H1 (cell line): ENCODE measurements at regions not wholly inside any gene's neighbourhood (a gene's known extent, or its start where the extent isn't known, plus 50 kb on each side); places are given as distances from the start of the nearest gene placed in this dataset.

ENCODE experiments used
- CTCF ChIA-PET: fragments of 300-600 bp; sonication (Branson Sonifier 250); formaldehyde crosslinking; loops from one replicate; lab custom pipeline; 2021; ENCODE audit not compliant: partially characterized antibody; lab: Charles Lee
- POLR2A ChIA-PET: fragments of 300-600 bp; sonication (Branson Sonifier 250); formaldehyde crosslinking; loops from one replicate; lab custom pipeline; 2021; ENCODE audit warnings: inconsistent platforms; ENCODE audit not compliant: partially characterized antibody; lab: Charles Lee
- DNase-seq, 2 experiments: peaks; one replicate each; pipeline versions ENCODE4 v3.0.0 to v3.0.0-alpha.2; 2010 to 2022; ENCODE audit warnings: low spot score in 2 of 2, low read depth in 1 of 2, mixed read lengths in 1 of 2
- FAIRE-seq: peaks from 2 replicates; lab custom pipeline; 2011; peaks lifted over from hg19 to GRCh38; lab: Jason Lieb, UNC
- H2AFZ ChIP-seq: 2 replicates; pipeline ENCODE4 v1.8.1; 2012; ENCODE audit warnings: low read length, inconsistent platforms
- H2AK5ac ChIP-seq: 2 replicates; pipeline ENCODE4 v1.6.1; 2013; ENCODE audit warnings: low read depth, low read length
- H2BK120ac ChIP-seq: replicated peaks from 2 replicates; pipeline ENCODE3; 2013; ENCODE audit warnings: low read depth, low read length, inconsistent platforms
- H2BK12ac ChIP-seq: 2 replicates; pipeline ENCODE4 v1.6.1; 2013; ENCODE audit warnings: low read depth, low read length
- H2BK15ac ChIP-seq: 2 replicates; pipeline ENCODE4 v1.6.1; 2013; ENCODE audit warnings: low read length
- H2BK20ac ChIP-seq: 2 replicates; pipeline ENCODE4 v1.6.1; 2013; ENCODE audit warnings: low read length
- H2BK5ac ChIP-seq: 2 replicates; pipeline ENCODE4 v1.6.1; 2013; ENCODE audit warnings: low read depth, low read length
- H3K14ac ChIP-seq: 2 replicates; pipeline ENCODE4 v1.6.1; 2013; ENCODE audit warnings: inconsistent platforms; ENCODE audit not compliant: insufficient read length
- H3K18ac ChIP-seq: 2 replicates; pipeline ENCODE4 v1.6.1; 2013; ENCODE audit warnings: low read length; ENCODE audit errors: extremely low read depth
- H3K23ac ChIP-seq: 2 replicates; pipeline ENCODE4 v1.6.1; 2013; ENCODE audit warnings: inconsistent platforms; ENCODE audit not compliant: insufficient read length
- H3K23me2 ChIP-seq: 2 replicates; pipeline ENCODE4 v1.6.1; 2013; ENCODE audit warnings: low read depth, low read length
- H3K27ac ChIP-seq: 2 replicates; pipeline ENCODE4 v1.6.1; 2011; ENCODE audit warnings: low read depth, low read length, inconsistent platforms
- H3K27me3 ChIP-seq, 4 experiments: replicated peaks in 1 of 4; 1 replicate in 1 of 4; 2 replicates in 3 of 4; pipeline versions ENCODE4 v1.6.1 to v1.8.1; 2011 to 2013; ENCODE audit warnings: low read length in 3 of 4, mild to moderate bottlenecking in 3 of 4, inconsistent platforms in 2 of 4, mixed read lengths in 2 of 4, moderate library complexity in 1 of 4; ENCODE audit not compliant: control insufficient read depth in 3 of 4, insufficient read depth in 3 of 4; ENCODE audit errors: extremely low read depth in 1 of 4
- H3K36me3 ChIP-seq, 4 experiments: 2 replicates each; pipeline versions ENCODE4 v1.6.1 to v1.8.1; 2011 to 2013; ENCODE audit warnings: mild to moderate bottlenecking in 4 of 4, low read length in 3 of 4, moderate library complexity in 2 of 4, control low read depth in 1 of 4, inconsistent platforms in 1 of 4; ENCODE audit not compliant: insufficient read depth in 4 of 4, control insufficient read depth in 2 of 4
- H3K4ac ChIP-seq: replicated peaks from 2 replicates; pipeline ENCODE3; 2013; ENCODE audit warnings: low read length, low read depth, mixed read lengths, inconsistent platforms; ENCODE audit not compliant: insufficient read length
- H3K4me1 ChIP-seq, 4 experiments: replicated peaks in 1 of 4; 1 replicate in 1 of 4; 2 replicates in 3 of 4; pipeline versions ENCODE4 v1.6.1 to v1.8.1; 2011 to 2013; ENCODE audit warnings: low read length in 3 of 4, inconsistent platforms in 2 of 4, mixed read lengths in 1 of 4; ENCODE audit not compliant: insufficient read depth in 4 of 4, control insufficient read depth in 3 of 4
- H3K4me2 ChIP-seq, 2 experiments: 2 replicates each; pipeline versions ENCODE4 v1.6.1 to v1.8.1; 2011 to 2013; ENCODE audit warnings: low read depth in 2 of 2, low read length in 2 of 2, control low read depth in 1 of 2, inconsistent platforms in 1 of 2, mild to moderate bottlenecking in 1 of 2; ENCODE audit not compliant: insufficient read depth in 1 of 2
- H3K4me3 ChIP-seq, 4 experiments: fragments of 200-600, 300-600 bp in 1 of 4; sonication (generic), shearing (Covaris generic), sonication (Bioruptor Twin) in 1 of 4; 2 replicates each; pipeline versions ENCODE4 v1.5.1 to v1.8.1; 2011 to 2016; ENCODE audit warnings: low read length in 4 of 4, low read depth in 3 of 4, control low read depth in 2 of 4, inconsistent platforms in 2 of 4, mild to moderate bottlenecking in 2 of 4, mixed read lengths in 1 of 4, moderate library complexity in 1 of 4; ENCODE audit not compliant: insufficient read depth in 2 of 4; ENCODE audit errors: extremely low read depth in 1 of 4
- H3K56ac ChIP-seq: replicated peaks from 2 replicates; pipeline ENCODE3; 2013; ENCODE audit warnings: low read depth, mild to moderate bottlenecking, mixed read lengths, low read length, inconsistent platforms; ENCODE audit not compliant: insufficient read length
- H3K79me1 ChIP-seq: 2 replicates; pipeline ENCODE4 v1.6.1; 2013; ENCODE audit warnings: low read depth, low read length, control low read depth
- H3K79me2 ChIP-seq, 2 experiments: 2 replicates each; pipeline versions ENCODE4 v1.6.1 to v1.8.1; 2012 to 2013; ENCODE audit warnings: low read length in 2 of 2, mild to moderate bottlenecking in 2 of 2, inconsistent platforms in 1 of 2; ENCODE audit not compliant: insufficient read depth in 2 of 2, control insufficient read depth in 1 of 2
- H3K9ac ChIP-seq, 4 experiments: replicated peaks in 1 of 4; 1 replicate in 1 of 4; 2 replicates in 3 of 4; pipeline versions ENCODE4 v1.6.1 to v1.8.1; 2011 to 2013; ENCODE audit warnings: low read depth in 3 of 4, low read length in 3 of 4, control low read depth in 2 of 4, mild to moderate bottlenecking in 2 of 4, moderate library complexity in 2 of 4, inconsistent platforms in 1 of 4; ENCODE audit errors: extremely low read depth in 1 of 4
- H3K9me3 ChIP-seq, 2 experiments: 2 replicates each; pipeline versions ENCODE4 v1.6.1 to v1.8.1; 2012 to 2013; ENCODE audit warnings: mild to moderate bottlenecking in 2 of 2, moderate library complexity in 2 of 2, control low read depth in 1 of 2, inconsistent platforms in 1 of 2, low read depth in 1 of 2, low read length in 1 of 2, mixed read lengths in 1 of 2; ENCODE audit not compliant: insufficient read depth in 2 of 2
- H4K20me1 ChIP-seq, 2 experiments: replicated peaks in 1 of 2; 2 replicates each; pipeline versions ENCODE3 to v1.8.1; 2011 to 2013; ENCODE audit warnings: inconsistent platforms in 2 of 2, low read length in 2 of 2, mild to moderate bottlenecking in 1 of 2; ENCODE audit not compliant: insufficient read depth in 2 of 2, control insufficient read depth in 1 of 2
- H4K5ac ChIP-seq: 2 replicates; pipeline ENCODE4 v1.6.1; 2013; ENCODE audit warnings: low read length, low read depth, mixed read lengths, inconsistent platforms; ENCODE audit not compliant: insufficient read length
- H4K8ac ChIP-seq: 2 replicates; pipeline ENCODE4 v1.8.0; 2013; ENCODE audit warnings: mild to moderate bottlenecking, moderate library complexity, low read length, inconsistent platforms; ENCODE audit not compliant: insufficient read depth; ENCODE audit errors: extremely low read depth
- H4K91ac ChIP-seq: replicated peaks from 2 replicates; pipeline ENCODE3; 2013; ENCODE audit warnings: low read length, mixed read lengths, inconsistent platforms; ENCODE audit not compliant: insufficient read length
- CHD2 ChIP-seq: IDR thresholded peaks from 2 replicates; pipeline ENCODE4 v1.6.1; 2012; ENCODE audit warnings: low read length, improper control_type of control experiment
- CTCF ChIP-seq, 3 experiments: IDR thresholded peaks; 1 replicate in 2 of 3; 2 replicates in 1 of 3; pipeline versions ENCODE4 v1.5.1 to v1.6.1; 2011; ENCODE audit warnings: low read length in 3 of 3, mild to moderate bottlenecking in 3 of 3, inconsistent platforms in 2 of 3, low read depth in 1 of 3, moderate library complexity in 1 of 3; ENCODE audit not compliant: insufficient read depth in 1 of 3; ENCODE audit errors: control extremely low read depth in 1 of 3
- HDAC6 ChIP-seq: IDR thresholded peaks from one replicate; pipeline ENCODE4 v1.7.1; 2012; ENCODE audit warnings: low read depth, mild to moderate bottlenecking, inconsistent platforms, low read length, moderate library complexity
- KDM5A ChIP-seq: fragments of 200-600 bp; IDR thresholded peaks from 2 replicates; pipeline ENCODE4 v1.7.1; 2012; ENCODE audit warnings: mild to moderate bottlenecking, low read length, inconsistent platforms, mixed read lengths
- NRF1 ChIP-seq: IDR thresholded peaks from 2 replicates; pipeline ENCODE4 v1.6.1; 2011; ENCODE audit warnings: mild to moderate bottlenecking, low read depth, low read length, improper control_type of control experiment
- POU5F1 ChIP-seq: IDR thresholded peaks from 2 replicates; pipeline ENCODE4 v1.6.1; 2011; ENCODE audit warnings: low read depth, mild to moderate bottlenecking, low read length, moderate library complexity
- RFX5 ChIP-seq: IDR thresholded peaks from 2 replicates; pipeline ENCODE4 v1.6.1; 2011; ENCODE audit warnings: low read depth, low read length, improper control_type of control experiment, borderline replicate concordance
- RNF2 ChIP-seq: fragments of 200-900, 300-1000 bp; sonication (generic); IDR thresholded peaks from 2 replicates; pipeline ENCODE4 v1.7.1; 2016; ENCODE audit warnings: borderline replicate concordance, low read depth, mild to moderate bottlenecking, antibody characterized with exemption, low read length; ENCODE audit not compliant: poor library complexity, severe bottlenecking; ENCODE audit errors: missing control alignments
- SAP30 ChIP-seq: fragments of 300-600 bp; sonication (generic); IDR thresholded peaks from 2 replicates; pipeline ENCODE4 v1.7.1; 2012; ENCODE audit warnings: low read length, moderate library complexity, mild to moderate bottlenecking, inconsistent platforms; ENCODE audit not compliant: insufficient read depth, insufficient replicate concordance
- SP1 ChIP-seq: IDR thresholded peaks from 2 replicates; pipeline ENCODE4 v1.6.1; 2011; ENCODE audit warnings: low read depth, low read length
- SP2 ChIP-seq: IDR thresholded peaks from 2 replicates; pipeline ENCODE4 v1.6.1; 2012; ENCODE audit warnings: mild to moderate bottlenecking, low read length, inconsistent platforms
- TAF7 ChIP-seq: optimal IDR thresholded peaks from 2 replicates; pipeline ENCODE3; 2011; ENCODE audit warnings: low read depth, mild to moderate bottlenecking, inconsistent platforms, low read length, moderate library complexity, borderline replicate concordance
- TBP ChIP-seq: IDR thresholded peaks from 2 replicates; pipeline ENCODE4 v1.6.1; 2011; ENCODE audit warnings: low read depth, low read length, improper control_type of control experiment
- WGBS, 2 experiments: shearing (Covaris generic) in 1 of 2; methylation state at CpG; one replicate each; pipeline versions ENCODE4 v1.1.6 to v1.1.7; 2013 to 2015; ENCODE audit warnings: low lambda C conversion rate in 2 of 2, mixed read lengths in 2 of 2, inconsistent platforms in 1 of 2, low coverage in 1 of 2, missing lambda C conversion rate in 1 of 2; ENCODE audit not compliant: insufficient replicate concordance in 2 of 2, insufficient coverage in 1 of 2, insufficient read length in 1 of 2; ENCODE audit errors: extremely low coverage in 1 of 2, missing lambda C conversion rate in 1 of 2; 5-methylcytosine and 5-hydroxymethylcytosine counted together

GRCh38 chr17:51445946-51446345 is 185.6 kb downstream of the UTP18 start:
- Histone ChIP-seq H4K20me1 (no peaks in the 10 kb centered on the region), H2BK15ac (no peak overlapping the region), H3K79me2 (no peaks in the 10 kb centered on the region), H3K4me3 (no peak overlapping the region), H2BK5ac (no peak overlapping the region), H3K4me1 (no peaks in the 10 kb centered on the region), H3K27ac (no peak overlapping the region), H3K4ac (no peak overlapping the region), H3K4me2 (no peak overlapping the region), H3K36me3 (no peaks in the 10 kb centered on the region), H3K23me2 (no peaks in the 10 kb centered on the region), H2AK5ac (no peak overlapping the region), H2BK120ac (no peak overlapping the region), H3K14ac (no peak overlapping the region), H3K9ac (no peak overlapping the region), H2BK12ac (no peak overlapping the region), H3K27me3 (no peaks in the 10 kb centered on the region), H3K9me3 (no peaks in the 10 kb centered on the region), H3K23ac (no peak overlapping the region), H4K8ac (no peak overlapping the region), H4K91ac (no peak overlapping the region), H3K56ac (no peak overlapping the region), H2AFZ (no peak overlapping the region), H4K5ac (no peak overlapping the region), H3K18ac (no peak overlapping the region), H3K79me1 (no peaks in the 10 kb centered on the region), H2BK20ac (no peak overlapping the region)
- FAIRE-seq (no peak), DNase-seq (no peak)
- TF ChIP-seq NRF1 (no peak), CTCF (IDR thresholded peaks at IDR 0.05; ENCODE audit: control extremely low read depth in 1 of 3, insufficient read depth in 1 of 3, low read depth in 1 of 3, low read length in 3 of 3) (no peak), TAF7 (no peak), RFX5 (no peak), SP2 (no peak), RNF2 (no peak), SAP30 (no peak), HDAC6 (no peak), SP1 (no peak), CHD2 (no peak), TBP (no peak), KDM5A (no peak), POU5F1 (no peak)
- ChIA-PET POLR2A (no interaction called here), CTCF (interaction anchor here (1.7 kb wide), 1 partner anchor 15 kb away, joined by 6 read pairs; no protein-coding TSS in a partner anchor)
- 89% methylated on average over 4 of the region's 4 CpGs; no CpG with 5 or more reads in 1 of the 2 experiments for WGBS, 2 experiments
